ENCODE measurements at regions not wholly inside any gene's neighbourhood (a gene's known extent, or its start where the extent isn't known, plus 50 kb on each side); places are given as distances from the start of the nearest gene placed in this dataset.

DNA sequence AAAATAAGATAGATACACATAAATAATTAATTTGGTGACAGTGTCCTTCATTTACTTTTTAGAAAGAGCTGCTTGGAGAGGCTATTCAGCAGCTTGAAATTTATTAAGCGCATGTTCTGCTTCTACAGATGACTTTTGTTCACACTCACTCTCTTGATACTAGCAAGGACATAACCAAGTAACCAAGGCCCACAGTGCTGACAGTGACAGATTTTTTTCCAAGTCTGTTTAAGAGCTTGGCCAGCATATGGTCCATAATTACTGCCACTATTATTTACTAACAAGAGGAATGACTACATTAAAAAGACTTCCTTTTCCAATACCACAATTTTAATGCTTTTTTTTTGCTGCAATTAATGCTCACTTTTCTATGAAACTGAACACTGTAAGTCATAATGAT is 673.7 kb upstream of the MIR17HG start:
- no peak overlapping the region for H3K27ac ChIP-seq (replicated peaks)
- H3K27me3 ChIP-seq (ENCODE audit: insufficient read depth, poor library complexity, severe bottlenecking) = no peaks in the 10 kb centered on the region
- TF ChIP-seq GABPA (IDR thresholded peaks at IDR 0.05; ENCODE audit: low read depth) = no peak
- TF ChIP-seq, protein P1, sequence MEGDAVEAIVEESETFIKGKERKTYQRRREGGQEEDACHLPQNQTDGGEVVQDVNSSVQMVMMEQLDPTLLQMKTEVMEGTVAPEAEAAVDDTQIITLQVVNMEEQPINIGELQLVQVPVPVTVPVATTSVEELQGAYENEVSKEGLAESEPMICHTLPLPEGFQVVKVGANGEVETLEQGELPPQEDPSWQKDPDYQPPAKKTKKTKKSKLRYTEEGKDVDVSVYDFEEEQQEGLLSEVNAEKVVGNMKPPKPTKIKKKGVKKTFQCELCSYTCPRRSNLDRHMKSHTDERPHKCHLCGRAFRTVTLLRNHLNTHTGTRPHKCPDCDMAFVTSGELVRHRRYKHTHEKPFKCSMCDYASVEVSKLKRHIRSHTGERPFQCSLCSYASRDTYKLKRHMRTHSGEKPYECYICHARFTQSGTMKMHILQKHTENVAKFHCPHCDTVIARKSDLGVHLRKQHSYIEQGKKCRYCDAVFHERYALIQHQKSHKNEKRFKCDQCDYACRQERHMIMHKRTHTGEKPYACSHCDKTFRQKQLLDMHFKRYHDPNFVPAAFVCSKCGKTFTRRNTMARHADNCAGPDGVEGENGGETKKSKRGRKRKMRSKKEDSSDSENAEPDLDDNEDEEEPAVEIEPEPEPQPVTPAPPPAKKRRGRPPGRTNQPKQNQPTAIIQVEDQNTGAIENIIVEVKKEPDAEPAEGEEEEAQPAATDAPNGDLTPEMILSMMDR (IDR thresholded peaks at IDR 0.05; ENCODE audit: insufficient read depth, low read length) = no peak
- no peak for TF ChIP-seq SPI1 (IDR thresholded peaks at IDR 0.05; ENCODE audit: borderline replicate concordance, low read depth)
- no peak for DNase-seq (ENCODE audit: low read depth in 1 of 2, low spot score in 1 of 2)
- H3K4me3 ChIP-seq (replicated peaks; ENCODE audit: insufficient read depth, low read length) = no peak overlapping the region

DNA sequence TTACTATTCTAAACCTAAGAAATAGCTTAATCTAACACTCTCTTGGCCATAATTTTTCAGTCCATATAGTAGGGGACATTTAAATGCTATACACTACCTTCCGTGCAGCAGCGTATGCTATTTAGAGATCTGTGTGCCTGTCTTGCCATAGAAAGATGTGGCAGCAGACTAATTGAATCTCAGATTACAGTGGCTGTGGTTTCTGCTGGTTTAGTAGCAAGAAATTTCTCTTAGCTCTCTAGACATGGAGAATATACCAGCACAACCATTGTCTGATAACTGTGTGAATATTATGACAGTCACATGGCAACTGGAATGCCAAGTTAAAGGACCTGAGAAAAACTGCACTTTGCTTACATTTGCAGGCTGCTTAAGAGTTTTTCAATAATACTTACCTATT is 672.4 kb upstream of the MIR17HG start:
- H3K27ac ChIP-seq (replicated peaks) = no peak overlapping the region
- no peak for TF ChIP-seq GABPA (IDR thresholded peaks at IDR 0.05; ENCODE audit: low read depth)
- TF ChIP-seq, protein P2, sequence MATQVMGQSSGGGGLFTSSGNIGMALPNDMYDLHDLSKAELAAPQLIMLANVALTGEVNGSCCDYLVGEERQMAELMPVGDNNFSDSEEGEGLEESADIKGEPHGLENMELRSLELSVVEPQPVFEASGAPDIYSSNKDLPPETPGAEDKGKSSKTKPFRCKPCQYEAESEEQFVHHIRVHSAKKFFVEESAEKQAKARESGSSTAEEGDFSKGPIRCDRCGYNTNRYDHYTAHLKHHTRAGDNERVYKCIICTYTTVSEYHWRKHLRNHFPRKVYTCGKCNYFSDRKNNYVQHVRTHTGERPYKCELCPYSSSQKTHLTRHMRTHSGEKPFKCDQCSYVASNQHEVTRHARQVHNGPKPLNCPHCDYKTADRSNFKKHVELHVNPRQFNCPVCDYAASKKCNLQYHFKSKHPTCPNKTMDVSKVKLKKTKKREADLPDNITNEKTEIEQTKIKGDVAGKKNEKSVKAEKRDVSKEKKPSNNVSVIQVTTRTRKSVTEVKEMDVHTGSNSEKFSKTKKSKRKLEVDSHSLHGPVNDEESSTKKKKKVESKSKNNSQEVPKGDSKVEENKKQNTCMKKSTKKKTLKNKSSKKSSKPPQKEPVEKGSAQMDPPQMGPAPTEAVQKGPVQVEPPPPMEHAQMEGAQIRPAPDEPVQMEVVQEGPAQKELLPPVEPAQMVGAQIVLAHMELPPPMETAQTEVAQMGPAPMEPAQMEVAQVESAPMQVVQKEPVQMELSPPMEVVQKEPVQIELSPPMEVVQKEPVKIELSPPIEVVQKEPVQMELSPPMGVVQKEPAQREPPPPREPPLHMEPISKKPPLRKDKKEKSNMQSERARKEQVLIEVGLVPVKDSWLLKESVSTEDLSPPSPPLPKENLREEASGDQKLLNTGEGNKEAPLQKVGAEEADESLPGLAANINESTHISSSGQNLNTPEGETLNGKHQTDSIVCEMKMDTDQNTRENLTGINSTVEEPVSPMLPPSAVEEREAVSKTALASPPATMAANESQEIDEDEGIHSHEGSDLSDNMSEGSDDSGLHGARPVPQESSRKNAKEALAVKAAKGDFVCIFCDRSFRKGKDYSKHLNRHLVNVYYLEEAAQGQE (IDR thresholded peaks at IDR 0.05; ENCODE audit: insufficient replicate concordance, low read depth) = no peak
- TF ChIP-seq, protein P1 (IDR thresholded peaks at IDR 0.05; ENCODE audit: insufficient read depth, low read length) = no peak
- TF ChIP-seq POLR2AphosphoS5 (IDR thresholded peaks at IDR 0.05; ENCODE audit: low read depth) = no peak
- no peak for TF ChIP-seq SPI1 (IDR thresholded peaks at IDR 0.05; ENCODE audit: borderline replicate concordance, low read depth)
- no peak overlapping the region for H3K4me3 ChIP-seq (replicated peaks; ENCODE audit: insufficient read depth, low read length)
- no peak for DNase-seq (ENCODE audit: low read depth in 1 of 2, low spot score in 1 of 2)
- H3K27me3 ChIP-seq (ENCODE audit: insufficient read depth, poor library complexity, severe bottlenecking) = no peaks in the 10 kb centered on the region

DNA sequence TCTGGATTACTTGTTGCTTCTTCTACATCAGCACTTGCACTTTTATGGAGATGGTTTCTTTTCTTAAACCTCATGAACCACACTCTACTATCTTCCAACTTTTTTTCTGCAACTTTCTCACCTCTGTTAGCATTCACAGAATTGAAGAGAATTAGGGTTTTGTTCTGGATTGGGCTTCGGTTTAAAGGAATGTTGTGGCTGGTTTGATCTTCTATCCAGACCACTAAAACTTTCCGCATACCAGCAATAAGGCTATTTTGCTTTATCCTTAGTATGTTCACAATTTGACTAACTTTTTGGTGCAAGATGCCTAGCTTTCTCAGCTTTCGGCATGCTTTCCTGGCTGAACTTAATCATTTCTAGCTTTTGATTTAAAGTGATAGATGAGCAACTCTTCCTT is 666.7 kb upstream of the MIR17HG start:
- H3K27ac ChIP-seq (replicated peaks) = no peak overlapping the region
- TF ChIP-seq POLR2AphosphoS5 (IDR thresholded peaks at IDR 0.05; ENCODE audit: low read depth) (no peak), GABPA (IDR thresholded peaks at IDR 0.05; ENCODE audit: low read depth) (no peak), SPI1 (IDR thresholded peaks at IDR 0.05; ENCODE audit: borderline replicate concordance, low read depth) (no peak)
- TF ChIP-seq, protein P1 (IDR thresholded peaks at IDR 0.05; ENCODE audit: insufficient read depth, low read length) = no peak
- TF ChIP-seq, protein P2 (IDR thresholded peaks at IDR 0.05; ENCODE audit: insufficient replicate concordance, low read depth) = no peak

DNA sequence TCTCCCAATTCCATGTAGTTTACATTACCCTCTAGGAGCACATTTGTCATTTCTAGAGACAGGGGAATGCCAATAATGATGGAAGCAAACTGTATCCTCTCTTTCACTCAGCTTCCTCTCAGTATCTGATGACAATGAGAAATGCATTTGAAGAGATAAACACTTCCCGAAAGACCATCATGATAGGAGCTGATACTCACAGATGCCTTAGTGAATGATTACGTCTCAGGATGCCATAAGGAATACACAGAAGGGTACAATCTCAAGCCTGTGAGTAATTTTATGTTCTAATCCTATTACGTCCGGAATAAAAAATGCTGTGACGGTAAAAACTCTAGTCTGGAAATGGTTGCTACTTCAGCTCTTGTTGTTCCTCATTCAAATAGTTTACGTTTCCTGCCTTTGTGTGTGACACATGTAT is 663.8 kb upstream of the MIR17HG start:
- TF ChIP-seq GABPA (IDR thresholded peaks at IDR 0.05; ENCODE audit: low read depth) = no peak
- TF ChIP-seq POLR2AphosphoS5 (IDR thresholded peaks at IDR 0.05; ENCODE audit: low read depth) = no peak
- TF ChIP-seq SPI1 (IDR thresholded peaks at IDR 0.05; ENCODE audit: borderline replicate concordance, low read depth) = no peak
- TF ChIP-seq, protein P1 (IDR thresholded peaks at IDR 0.05; ENCODE audit: insufficient read depth, low read length) = no peak
- TF ChIP-seq, protein P2 (IDR thresholded peaks at IDR 0.05; ENCODE audit: insufficient replicate concordance, low read depth) = no peak
- Histone ChIP-seq H3K27me3 (ENCODE audit: insufficient read depth, poor library complexity, severe bottlenecking) (no peaks in the 10 kb centered on the region), H3K4me3 (replicated peaks; ENCODE audit: insufficient read depth, low read length) (no peak overlapping the region), H3K27ac (replicated peaks) (no peak overlapping the region)
- no peak for DNase-seq (ENCODE audit: low read depth in 1 of 2, low spot score in 1 of 2)

More for the DNA sequence above, 666.7 kb upstream of the MIR17HG start:
- H3K27me3 ChIP-seq (ENCODE audit: insufficient read depth, poor library complexity, severe bottlenecking) = no peaks in the 10 kb centered on the region
- no peak for DNase-seq (ENCODE audit: low read depth in 1 of 2, low spot score in 1 of 2)
- H3K4me3 ChIP-seq (replicated peaks; ENCODE audit: insufficient read depth, low read length) = no peak overlapping the region
